ENCODE measurements at regions not wholly inside any gene's neighbourhood (a gene's known extent, or its start where the extent isn't known, plus 50 kb on each side); places are given as distances from the start of the nearest gene placed in this dataset.

DNA sequence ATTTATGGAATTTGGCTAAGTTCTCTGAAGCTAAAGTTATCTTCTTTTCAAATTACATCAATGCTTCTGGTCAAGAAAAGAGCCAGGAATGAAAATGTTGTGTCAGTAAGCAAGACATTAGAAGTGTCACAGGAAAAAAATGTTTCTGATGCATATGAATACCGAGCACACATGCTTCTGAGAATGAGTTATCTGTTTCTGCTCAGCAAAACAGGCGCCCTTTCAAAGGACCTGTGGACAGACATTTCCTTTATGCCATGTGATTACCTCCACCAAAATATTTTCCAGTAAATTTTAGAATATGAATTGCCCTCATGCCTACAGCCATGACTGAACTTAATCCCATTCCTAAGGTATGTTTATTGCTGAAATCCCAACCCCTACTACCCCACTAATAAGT, 55.4 kb upstream of the RNF180 start:
- no peak overlapping the region for H3K27ac ChIP-seq (ENCODE audit: low read length)
- no peak overlapping the region for H3K4me3 ChIP-seq (ENCODE audit: low read length)
- intact Hi-C loops (cut with DNase I) = no loop called here
- no peaks in the 10 kb centered on the region for H3K4me1 ChIP-seq (ENCODE audit: control insufficient read depth, insufficient read depth, low read length)
- no peaks in the 10 kb centered on the region for H3K9me3 ChIP-seq (ENCODE audit: control insufficient read depth, low read length)
- no peak for DNase-seq
- H3K27me3 ChIP-seq (ENCODE audit: control insufficient read depth, insufficient read depth) = no peaks in the 10 kb centered on the region
- ATAC-seq = no peak
- WGBS = 62% methylated on average over 2 of the region's 2 CpGs

DNA sequence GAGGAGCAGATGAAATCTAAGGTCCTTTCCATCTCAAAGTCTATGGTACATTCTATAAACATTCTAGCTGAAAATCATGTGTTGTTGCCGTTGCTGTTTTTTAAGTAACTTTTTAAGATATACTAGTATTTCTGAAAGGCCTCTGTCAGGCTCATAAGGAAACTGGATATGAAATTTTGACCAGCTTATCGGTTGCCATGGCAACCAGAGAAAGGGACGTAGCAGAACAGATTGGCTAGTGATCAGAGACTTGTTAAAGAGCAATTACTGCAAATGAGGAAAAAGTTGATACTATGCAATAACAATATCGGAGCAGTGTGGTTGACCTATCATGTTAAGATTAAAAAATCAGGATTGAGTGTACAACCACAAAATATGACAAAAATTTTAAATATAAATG, 57.0 kb upstream of the RNF180 start:
- ATAC-seq (no peak), DNase-seq (no peak)

DNA sequence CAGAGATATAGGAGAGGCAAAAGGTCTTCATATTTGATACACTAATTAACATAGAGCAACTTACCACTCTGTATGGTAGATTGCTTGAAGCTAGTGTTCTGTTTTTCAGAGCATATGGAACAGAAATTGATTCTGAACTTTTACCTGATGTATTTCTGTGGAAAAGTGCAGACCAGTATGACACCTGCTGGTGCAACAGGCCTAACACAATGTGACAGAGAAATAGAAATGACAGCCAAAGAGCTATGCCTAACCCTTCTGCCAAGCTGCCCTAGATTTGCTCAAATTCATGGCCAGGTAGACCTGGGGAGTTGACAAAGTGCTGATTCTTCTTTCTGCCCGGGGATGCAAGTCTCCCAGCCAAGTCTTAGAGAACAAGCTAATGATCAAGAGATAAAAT, 65.4 kb upstream of the RNF180 start:
- no peak overlapping the region for H3K4me3 ChIP-seq (ENCODE audit: low read length)
- H3K4me1 ChIP-seq (ENCODE audit: control insufficient read depth, insufficient read depth, low read length) = no peaks in the 10 kb centered on the region
- ATAC-seq (no peak), DNase-seq (no peak)
- H3K9me3 ChIP-seq (ENCODE audit: control insufficient read depth, low read length) = no peaks in the 10 kb centered on the region
- H3K27me3 ChIP-seq (ENCODE audit: control insufficient read depth, insufficient read depth) = no peaks in the 10 kb centered on the region
- intact Hi-C loops (cut with DNase I) = no loop called here
- no peak overlapping the region for H3K27ac ChIP-seq (ENCODE audit: low read length)
- 63% methylated on average over 1 of the region's 1 CpG for WGBS

More for the DNA sequence above, 57.0 kb upstream of the RNF180 start:
- H3K4me1 ChIP-seq (ENCODE audit: control insufficient read depth, insufficient read depth, low read length) = no peaks in the 10 kb centered on the region
- no peak overlapping the region for H3K27ac ChIP-seq (ENCODE audit: low read length)
- no peaks in the 10 kb centered on the region for H3K27me3 ChIP-seq (ENCODE audit: control insufficient read depth, insufficient read depth)
- intact Hi-C loops (cut with DNase I) = no loop called here
- H3K4me3 ChIP-seq (ENCODE audit: low read length) = no peak overlapping the region
- no peaks in the 10 kb centered on the region for H3K9me3 ChIP-seq (ENCODE audit: control insufficient read depth, low read length)
- 70% methylated on average over 4 of the region's 4 CpGs for WGBS

DNA sequence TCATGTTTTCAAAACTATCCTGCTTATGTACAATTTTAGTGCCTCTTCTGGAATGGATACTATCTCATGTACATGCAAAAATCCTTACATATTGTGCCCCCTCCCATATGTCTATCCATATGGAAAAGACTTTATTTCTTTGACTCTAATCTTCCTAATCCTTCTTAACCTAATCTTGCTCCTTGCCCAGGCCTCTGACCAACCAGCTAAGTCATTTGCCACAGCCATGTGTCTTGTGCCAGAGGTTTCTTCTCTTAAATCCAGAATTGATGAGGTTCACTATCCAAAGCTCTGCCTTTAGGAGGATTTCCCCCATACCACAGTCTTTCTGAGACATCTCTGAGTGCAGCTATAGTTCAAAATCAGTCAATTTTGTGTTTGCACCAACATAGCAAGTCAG, 68.9 kb upstream of the RNF180 start:
- DNase-seq (no peak), ATAC-seq (no peak)
- H3K9me3 ChIP-seq (ENCODE audit: control insufficient read depth, low read length) = no peaks in the 10 kb centered on the region
- H3K4me3 ChIP-seq (ENCODE audit: low read length) = no peak overlapping the region
- no peak overlapping the region for H3K27ac ChIP-seq (ENCODE audit: low read length)
- H3K4me1 ChIP-seq (ENCODE audit: control insufficient read depth, insufficient read depth, low read length) = no peaks in the 10 kb centered on the region
- H3K27me3 ChIP-seq (ENCODE audit: control insufficient read depth, insufficient read depth) = no peaks in the 10 kb centered on the region
- intact Hi-C loops (cut with DNase I) = no loop called here

DNA sequence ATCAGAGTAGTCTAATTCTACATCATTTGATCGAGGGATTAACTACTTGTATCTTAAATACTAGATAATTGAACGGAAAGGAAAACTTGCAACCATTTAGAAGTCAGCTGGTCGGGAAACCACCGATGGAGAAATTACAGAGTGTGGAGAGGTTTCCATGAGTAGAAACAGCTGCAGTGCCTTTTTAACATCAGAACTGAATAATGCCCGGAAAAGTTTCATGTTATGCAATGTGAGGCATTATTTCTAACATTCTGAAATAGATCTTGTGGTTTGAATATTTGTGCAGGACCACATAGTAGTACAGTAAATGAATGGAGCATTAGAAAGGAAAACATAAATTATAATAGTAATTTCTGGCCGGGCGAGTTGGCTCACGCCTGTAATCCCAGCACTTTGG, 88.1 kb upstream of the RNF180 start:
- intact Hi-C loops (cut with DNase I) = loop anchor here in 3 of 4 donors (10.0 kb wide), 2 partner anchors 127 to 537 kb away; no protein-coding TSS in a partner anchor
- Histone ChIP-seq H3K27me3 (ENCODE audit: control insufficient read depth, insufficient read depth) (no peaks in the 10 kb centered on the region), H3K9me3 (ENCODE audit: control insufficient read depth, low read length) (no peaks in the 10 kb centered on the region), H3K4me3 (ENCODE audit: low read length) (no peak overlapping the region), H3K27ac (ENCODE audit: low read length) (no peak overlapping the region), H3K4me1 (ENCODE audit: control insufficient read depth, insufficient read depth, low read length) (no peaks in the 10 kb centered on the region)
- ATAC-seq (no peak), DNase-seq (no peak)
- WGBS = 71% methylated on average over 8 of the region's 8 CpGs

DNA sequence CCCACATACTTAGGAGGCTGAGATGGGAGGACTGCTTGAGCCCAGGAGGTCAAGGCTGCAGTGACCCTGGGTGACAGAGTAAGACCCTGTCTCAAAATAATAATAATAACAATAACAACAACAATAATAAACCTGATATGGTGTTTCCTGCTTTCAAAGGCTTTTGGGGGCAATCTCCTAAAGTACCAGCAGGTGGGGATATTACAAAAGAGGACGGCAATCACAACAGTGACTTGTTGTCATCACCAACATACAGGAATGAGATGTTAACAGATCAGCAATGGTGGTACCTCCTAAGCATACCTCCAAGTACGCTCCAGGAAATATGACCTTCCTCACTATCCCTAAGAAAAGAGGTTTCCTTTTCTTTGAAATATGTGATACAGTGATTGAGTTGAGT, 91.1 kb upstream of the RNF180 start:
- intact Hi-C loops (cut with DNase I) = loop anchor here in 3 of 4 donors (10.0 kb wide), 2 partner anchors 130 to 540 kb away; no protein-coding TSS in a partner anchor
- Histone ChIP-seq H3K27me3 (ENCODE audit: control insufficient read depth, insufficient read depth) (no peaks in the 10 kb centered on the region), H3K27ac (ENCODE audit: low read length) (no peak overlapping the region), H3K9me3 (ENCODE audit: control insufficient read depth, low read length) (no peaks in the 10 kb centered on the region), H3K4me3 (ENCODE audit: low read length) (no peak overlapping the region), H3K4me1 (ENCODE audit: control insufficient read depth, insufficient read depth, low read length) (no peaks in the 10 kb centered on the region)
- DNase-seq = no peak
- 14% methylated on average over 2 of the region's 2 CpGs for WGBS
- ATAC-seq = peak in 1 of 2 donors; percentile 26

DNA sequence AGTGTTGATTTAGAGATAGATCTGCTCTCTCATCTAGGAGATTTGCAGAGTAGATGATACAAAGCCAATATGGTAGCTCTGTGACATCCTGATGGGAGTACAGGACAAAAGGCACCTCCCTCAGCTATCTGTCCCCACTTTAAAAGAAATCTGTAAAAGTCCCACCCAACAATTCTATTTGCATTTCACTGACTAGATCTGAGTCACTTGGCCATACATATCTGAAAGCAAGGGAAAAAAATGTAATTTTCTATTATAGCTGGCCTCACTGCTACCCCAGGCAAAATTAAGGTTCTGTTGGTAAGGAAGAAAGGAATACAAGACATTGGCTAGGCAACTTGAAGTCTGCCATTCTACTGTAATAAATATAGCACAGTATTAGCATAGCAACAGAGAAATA, 96.2 kb upstream of the RNF180 start:
- Histone ChIP-seq H3K9me3 (ENCODE audit: control insufficient read depth, low read length) (no peaks in the 10 kb centered on the region), H3K4me1 (ENCODE audit: control insufficient read depth, insufficient read depth, low read length) (no peaks in the 10 kb centered on the region), H3K27ac (ENCODE audit: low read length) (no peak overlapping the region), H3K4me3 (ENCODE audit: low read length) (no peak overlapping the region), H3K27me3 (ENCODE audit: control insufficient read depth, insufficient read depth) (no peaks in the 10 kb centered on the region)
- no peak for DNase-seq
- no peak for ATAC-seq
- intact Hi-C loops (cut with DNase I) = no loop called here

DNA sequence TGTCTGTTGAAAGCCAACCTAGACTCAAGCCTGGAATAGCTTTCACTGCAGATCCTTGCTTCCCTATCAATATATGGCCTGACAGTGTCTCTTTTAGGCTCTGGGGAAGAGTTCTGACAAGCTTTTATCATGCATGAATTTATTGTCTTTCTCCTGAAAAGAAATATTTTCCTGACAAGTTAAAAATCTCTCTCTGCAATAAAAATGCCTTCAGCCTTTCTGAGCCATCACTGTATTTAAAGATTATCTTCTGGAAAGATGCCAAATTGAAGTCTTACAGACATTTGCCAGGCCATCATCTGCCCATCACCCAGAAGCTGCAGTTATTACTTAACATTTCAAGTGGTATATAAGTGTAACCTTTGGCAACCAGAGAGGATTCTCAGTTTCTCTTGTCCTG, 88.1 kb upstream of the HTR1A start:
- H3K4me1 ChIP-seq (ENCODE audit: control insufficient read depth, insufficient read depth, low read length) = no peaks in the 10 kb centered on the region
- no peak overlapping the region for H3K27ac ChIP-seq (ENCODE audit: low read length)
- no peaks in the 10 kb centered on the region for H3K27me3 ChIP-seq (ENCODE audit: control insufficient read depth, insufficient read depth)
- H3K4me3 ChIP-seq (ENCODE audit: low read length) = no peak overlapping the region
- no peak for DNase-seq
- no peaks in the 10 kb centered on the region for H3K9me3 ChIP-seq (ENCODE audit: control insufficient read depth, low read length)
- ATAC-seq = no peak
- intact Hi-C loops (cut with DNase I) = no loop called here

DNA sequence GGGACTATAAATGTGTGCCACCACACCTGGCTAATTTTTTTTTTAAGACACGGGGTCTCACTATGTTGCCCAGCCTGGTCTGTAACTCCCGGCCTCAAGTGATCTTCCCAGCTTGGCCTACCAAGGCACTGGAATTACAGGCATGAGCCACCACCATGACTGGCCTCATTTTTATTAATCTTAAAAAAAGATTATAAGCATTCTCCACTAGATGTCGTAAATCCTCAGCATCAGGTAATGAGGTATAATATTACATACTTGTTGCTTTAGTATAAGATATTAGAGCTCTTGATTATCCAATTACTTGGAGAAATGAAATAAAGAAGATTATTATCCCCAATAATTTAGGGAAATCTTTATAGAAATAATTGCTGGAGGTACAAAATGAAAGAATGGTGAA, 78.2 kb upstream of the HTR1A start:
- ATAC-seq = no peak
- WGBS = 71% methylated on average over 3 of the region's 3 CpGs
- peaks cover 2% of the 10 kb centered on the region for H3K9me3 ChIP-seq (ENCODE audit: control insufficient read depth, low read length)

DNA sequence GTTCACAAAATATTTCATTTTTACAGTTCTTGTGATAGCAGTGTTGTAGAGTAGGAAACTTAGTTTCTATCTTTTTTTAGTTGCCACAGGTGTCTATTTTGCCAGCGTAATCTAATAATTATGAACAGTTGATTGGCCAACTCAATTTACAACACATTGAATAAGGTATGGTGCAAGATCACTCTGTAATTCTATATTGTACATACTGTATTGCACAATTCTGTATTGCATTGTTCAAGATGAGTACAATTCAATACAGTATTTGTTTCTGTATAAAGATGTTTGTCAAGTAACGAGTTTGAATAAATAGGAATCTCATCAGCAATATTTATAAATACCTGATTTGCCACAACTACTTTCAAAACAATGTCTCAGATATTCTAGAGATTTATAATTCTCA, 64.2 kb upstream of the HTR1A start:
- Histone ChIP-seq H3K27ac (ENCODE audit: low read length) (no peak overlapping the region), H3K4me1 (ENCODE audit: control insufficient read depth, insufficient read depth, low read length) (no peaks in the 10 kb centered on the region), H3K4me3 (ENCODE audit: low read length) (no peak overlapping the region), H3K27me3 (ENCODE audit: control insufficient read depth, insufficient read depth) (peaks cover 2% of the 10 kb centered on the region), H3K9me3 (ENCODE audit: control insufficient read depth, low read length) (no peaks in the 10 kb centered on the region)
- intact Hi-C loops (cut with DNase I) = no loop called here
- 73% methylated on average over 2 of the region's 2 CpGs for WGBS
- DNase-seq (no peak), ATAC-seq (no peak)

More for the DNA sequence above, 78.2 kb upstream of the HTR1A start:
- no peak for DNase-seq
- H3K4me3 ChIP-seq (ENCODE audit: low read length) = no peak overlapping the region
- no peak overlapping the region for H3K27ac ChIP-seq (ENCODE audit: low read length)
- H3K27me3 ChIP-seq (ENCODE audit: control insufficient read depth, insufficient read depth) = no peaks in the 10 kb centered on the region
- intact Hi-C loops (cut with DNase I) = no loop called here
- no peaks in the 10 kb centered on the region for H3K4me1 ChIP-seq (ENCODE audit: control insufficient read depth, insufficient read depth, low read length)

DNA sequence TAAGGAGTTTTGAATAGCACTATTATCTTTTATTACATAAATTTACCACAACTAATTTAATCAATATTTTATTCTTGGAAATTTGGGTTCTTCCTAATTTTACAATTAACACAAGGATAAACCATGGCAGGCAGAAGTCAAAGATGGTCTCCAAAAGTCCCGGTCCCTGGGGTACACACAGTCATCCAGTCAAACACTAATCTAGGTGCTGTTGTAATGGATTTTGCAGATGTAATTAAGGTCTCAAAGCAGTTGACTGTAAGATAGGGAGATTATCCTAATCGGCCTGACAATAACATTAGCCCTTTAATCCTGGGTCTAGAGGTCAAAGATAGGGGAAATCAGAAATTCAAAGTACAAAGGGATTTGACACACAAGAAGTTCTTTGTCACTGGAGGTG, 57.5 kb upstream of the HTR1A start:
- no peak overlapping the region for H3K4me3 ChIP-seq (ENCODE audit: low read length)
- H3K27me3 ChIP-seq (ENCODE audit: control insufficient read depth, insufficient read depth) = no peaks in the 10 kb centered on the region
- no peak for ATAC-seq
- H3K27ac ChIP-seq (ENCODE audit: low read length) = no peak overlapping the region
- no peaks in the 10 kb centered on the region for H3K4me1 ChIP-seq (ENCODE audit: control insufficient read depth, insufficient read depth, low read length)
- intact Hi-C loops (cut with DNase I) = no loop called here
- WGBS = 44% methylated on average over 2 of the region's 2 CpGs
- no peak for DNase-seq
- no peaks in the 10 kb centered on the region for H3K9me3 ChIP-seq (ENCODE audit: control insufficient read depth, low read length)

DNA sequence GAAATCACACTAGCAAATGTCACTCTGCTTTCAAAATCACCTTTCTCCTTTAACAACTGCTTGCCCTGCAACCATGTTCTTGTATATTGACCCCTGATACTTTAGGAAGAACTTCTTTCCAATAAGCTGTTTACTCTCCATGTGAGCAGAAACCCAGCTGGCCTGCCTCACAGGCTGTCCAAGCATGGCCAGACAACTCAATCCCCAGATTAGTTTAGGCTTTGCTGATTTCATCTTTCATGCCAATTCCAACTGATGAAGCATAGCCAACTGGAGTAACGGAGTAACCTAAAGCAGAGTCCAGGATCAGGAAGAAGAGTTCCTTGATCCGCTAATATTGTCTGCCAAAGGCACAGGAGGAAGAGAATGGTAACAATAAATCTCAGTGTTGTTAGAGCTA, 56.7 kb upstream of the HTR1A start:
- WGBS = 74% methylated on average over 2 of the region's 2 CpGs
- ATAC-seq = no peak

More for the DNA sequence above, 56.7 kb upstream of the HTR1A start:
- intact Hi-C loops (cut with DNase I) = no loop called here
- Histone ChIP-seq H3K4me1 (ENCODE audit: control insufficient read depth, insufficient read depth, low read length) (no peaks in the 10 kb centered on the region), H3K27me3 (ENCODE audit: control insufficient read depth, insufficient read depth) (no peaks in the 10 kb centered on the region), H3K9me3 (ENCODE audit: control insufficient read depth, low read length) (no peaks in the 10 kb centered on the region), H3K27ac (ENCODE audit: low read length) (no peak overlapping the region), H3K4me3 (ENCODE audit: low read length) (no peak overlapping the region)
- no peak for DNase-seq

All from right cardiac atrium (tissue), 5 donors.